Activated CD8-positive, alpha-beta T cell treated with anti-CD3 and anti-CD28 coated beads for 36 hours (primary cell): ENCODE measurements at regions not wholly inside any gene's neighbourhood (a gene's known extent, or its start where the extent isn't known, plus 50 kb on each side); places are given as distances from the start of the nearest gene placed in this dataset.

ENCODE experiments used
- ATAC-seq: fragments of 200-7000 bp; cut with Tn5 transposase; one replicate; pipeline ENCODE4 v1.10.0; 2021; ENCODE audit warnings: mild to moderate bottlenecking, moderate library complexity
- CTCF ChIA-PET: fragments of 350-600 bp; sonication (Branson Sonifier 250); formaldehyde crosslinking; loops from one replicate; lab custom pipeline; 2021; ENCODE audit warnings: antibody characterized with exemption; lab: Charles Lee
- POLR2A ChIA-PET: fragments of 350-600 bp; sonication (Branson Sonifier 250); formaldehyde crosslinking; loops from one replicate; lab custom pipeline; 2021; ENCODE audit warnings: antibody characterized with exemption; lab: Charles Lee
- DNase-seq: peaks from one replicate; pipeline ENCODE4 v3.0.0-alpha.2; 2020
- H3K27ac Mint-ChIP-seq: one replicate; pipeline ENCODE4 v1.8.0; 2021; ENCODE audit warnings: mild to moderate bottlenecking, mixed read lengths
- H3K27me3 Mint-ChIP-seq: one replicate; pipeline ENCODE4 v1.8.0; 2021; ENCODE audit warnings: mixed read lengths
- H3K36me3 Mint-ChIP-seq: one replicate; pipeline ENCODE4 v1.8.0; 2021; ENCODE audit warnings: low read depth, mixed read lengths
- H3K4me1 Mint-ChIP-seq: one replicate; pipeline ENCODE4 v1.8.0; 2021; ENCODE audit warnings: low read depth, mixed read lengths
- H3K4me3 Mint-ChIP-seq: one replicate; pipeline ENCODE4 v1.8.0; 2021; ENCODE audit warnings: mild to moderate bottlenecking, moderate library complexity, mixed read lengths
- H3K9me3 Mint-ChIP-seq: one replicate; pipeline ENCODE4 v1.8.0; 2021; ENCODE audit warnings: mixed read lengths
- CTCF ChIP-seq: fragments of 200-600 bp; IDR thresholded peaks from one replicate; pipeline ENCODE4 v1.8.0; 2022; ENCODE audit warnings: antibody characterized with exemption, mild to moderate bottlenecking
- intact Hi-C: fragments of 100-400 bp; cut with micrococcal nuclease; formaldehyde crosslinking; loops from one replicate; pipeline ENCODE4 v1.10.0; 2022

GRCh38 chr6:165045631-165046030, 263.8 kb downstream of the C6orf118 start:
- Mint-ChIP-seq H3K27me3 (no peaks in the 10 kb centered on the region), H3K4me1 (no peaks in the 10 kb centered on the region), H3K4me3 (no peak overlapping the region), H3K36me3 (no peaks in the 10 kb centered on the region), H3K9me3 (peaks cover 15% of the 10 kb centered on the region), H3K27ac (no peak overlapping the region)
- DNase-seq = no peak
- no peak for ATAC-seq
- intact Hi-C loops = no loop called here
- POLR2A ChIA-PET = no interaction called here
- TF ChIP-seq CTCF = no peak
- CTCF ChIA-PET = no interaction called here

GRCh38 chr6:165042912-165043311, 266.5 kb downstream of the C6orf118 start:
- H3K9me3 Mint-ChIP-seq = peaks cover 10% of the 10 kb centered on the region
- TF ChIP-seq CTCF = no peak
- intact Hi-C loops = no loop called here
- ChIA-PET CTCF (no interaction called here), POLR2A (no interaction called here)
- no peaks in the 10 kb centered on the region for H3K27me3 Mint-ChIP-seq
- H3K27ac Mint-ChIP-seq = no peak overlapping the region
- DNase-seq (no peak), ATAC-seq (no peak)
- no peaks in the 10 kb centered on the region for H3K36me3 Mint-ChIP-seq
- no peaks in the 10 kb centered on the region for H3K4me1 Mint-ChIP-seq
- H3K4me3 Mint-ChIP-seq = no peak overlapping the region

- H3K4me3 Mint-ChIP-seq = no peak overlapping the region
- peaks cover 9% of the 10 kb centered on the region for H3K9me3 Mint-ChIP-seq
- H3K4me1 Mint-ChIP-seq = no peaks in the 10 kb centered on the region
- ChIA-PET POLR2A (interaction anchor here (0.6 kb wide), 1 partner anchor 1009 kb away, joined by 3 read pairs; no protein-coding TSS in a partner anchor), CTCF (no interaction called here)
- DNase-seq (no peak), ATAC-seq (no peak)
- no peaks in the 10 kb centered on the region for H3K27me3 Mint-ChIP-seq
- no peak for TF ChIP-seq CTCF
- no peak overlapping the region for H3K27ac Mint-ChIP-seq
- H3K36me3 Mint-ChIP-seq = no peaks in the 10 kb centered on the region
- intact Hi-C loops = no loop called here
Observed at GRCh38 chr6:165040440-165040839, 269.0 kb downstream of the C6orf118 start.

- DNase-seq (no peak), ATAC-seq (no peak)
- ChIA-PET CTCF (interaction anchor here (0.6 kb wide), 2 partner anchors 26 to 490 kb away, joined by 3 read pairs; no protein-coding TSS in a partner anchor), POLR2A (no interaction called here)
- Mint-ChIP-seq H3K4me1 (no peaks in the 10 kb centered on the region), H3K36me3 (no peaks in the 10 kb centered on the region), H3K27ac (no peak overlapping the region), H3K27me3 (no peaks in the 10 kb centered on the region), H3K4me3 (no peak overlapping the region), H3K9me3 (peaks cover 8% of the 10 kb centered on the region)
- no peak for TF ChIP-seq CTCF
- intact Hi-C loops = no loop called here
Observed at GRCh38 chr6:165034271-165034741, 275.1 kb downstream of the C6orf118 start.

- ATAC-seq = no peak
- CTCF ChIA-PET = no interaction called here
- no peak overlapping the region for H3K27ac Mint-ChIP-seq
- no peaks in the 10 kb centered on the region for H3K4me1 Mint-ChIP-seq
- intact Hi-C loops = no loop called here
- H3K9me3 Mint-ChIP-seq = peaks cover 6% of the 10 kb centered on the region
- no peaks in the 10 kb centered on the region for H3K27me3 Mint-ChIP-seq
- H3K36me3 Mint-ChIP-seq = no peaks in the 10 kb centered on the region
- no peak for DNase-seq
- no peak for TF ChIP-seq CTCF
- POLR2A ChIA-PET = no interaction called here
- H3K4me3 Mint-ChIP-seq = no peak overlapping the region
Observed at GRCh38 chr6:165031502-165031901, 277.9 kb downstream of the C6orf118 start.
